ENCODE measurements at regions not wholly inside any gene's neighbourhood (a gene's known extent, or its start where the extent isn't known, plus 50 kb on each side); places are given as distances from the start of the nearest gene placed in this dataset.

DNA sequence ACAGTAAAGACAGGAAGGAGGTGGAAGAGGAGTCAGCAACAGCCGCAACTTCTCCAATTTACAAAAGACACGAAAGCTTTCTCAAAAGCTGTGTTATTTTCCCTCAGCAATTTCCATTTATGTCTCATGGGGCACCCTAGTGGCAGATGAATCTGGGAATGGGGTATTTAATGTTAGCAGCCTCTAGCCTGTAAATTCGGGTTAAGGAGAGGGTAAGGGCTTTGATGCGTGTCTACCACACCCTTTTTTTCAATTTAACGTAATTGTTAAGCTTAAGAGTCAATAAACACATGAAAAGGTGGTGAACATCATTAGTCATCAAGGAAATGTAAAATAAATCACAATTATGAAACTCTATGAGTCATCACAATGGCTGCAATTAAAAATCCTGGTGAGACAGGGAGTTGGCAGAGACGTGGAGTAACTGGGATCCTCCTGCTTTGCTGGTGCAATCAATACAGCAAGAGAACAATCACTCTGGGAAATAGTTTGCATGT, 986.4 kb downstream of the AACS start:
- Histone ChIP-seq H3K4me2 (ENCODE audit: insufficient read depth in 1 of 2, low read depth in 2 of 2, low read length in 2 of 2) (no peak overlapping the region), H2AFZ (ENCODE audit: low read length) (no peak overlapping the region), H3K27me3 (replicated peaks in 1 of 4; ENCODE audit: control insufficient read depth in 3 of 4, extremely low read depth in 1 of 4, insufficient read depth in 3 of 4, low read length in 3 of 4) (no peaks in the 10 kb centered on the region), H2BK15ac (ENCODE audit: low read length) (no peak overlapping the region), H3K4me1 (replicated peaks in 1 of 4; ENCODE audit: control insufficient read depth in 3 of 4, insufficient read depth in 4 of 4, low read length in 3 of 4) (peaks cover 0 to 2% (median 0%) of the 10 kb centered on the region in 4 experiments; a peak in 1 of 7 replicates), H3K14ac (ENCODE audit: insufficient read length) (no peak overlapping the region), H3K79me1 (ENCODE audit: low read depth, low read length) (no peaks in the 10 kb centered on the region), H4K91ac (replicated peaks; ENCODE audit: insufficient read length, low read length) (no peak overlapping the region), H3K18ac (ENCODE audit: extremely low read depth, low read length) (no peak overlapping the region), H3K23me2 (ENCODE audit: low read depth, low read length) (no peaks in the 10 kb centered on the region), H3K27ac (ENCODE audit: low read depth, low read length) (no peak overlapping the region), H4K8ac (ENCODE audit: extremely low read depth, insufficient read depth, low read length) (no peak overlapping the region), H3K4me3 (ENCODE audit: extremely low read depth in 1 of 4, insufficient read depth in 2 of 4, low read depth in 3 of 4, low read length in 4 of 4) (no peak overlapping the region), H3K79me2 (ENCODE audit: control insufficient read depth in 1 of 2, insufficient read depth in 2 of 2, low read length in 2 of 2) (no peaks in the 10 kb centered on the region), H3K56ac (replicated peaks; ENCODE audit: insufficient read length, low read depth, low read length) (no peak overlapping the region), H3K36me3 (ENCODE audit: control insufficient read depth in 2 of 4, insufficient read depth in 4 of 4, low read length in 3 of 4) (no peaks in the 10 kb centered on the region), H3K23ac (ENCODE audit: insufficient read length) (no peak overlapping the region), H4K5ac (ENCODE audit: insufficient read length, low read depth, low read length) (no peak overlapping the region), H2BK20ac (ENCODE audit: low read length) (no peak overlapping the region), H2BK120ac (replicated peaks; ENCODE audit: low read depth, low read length) (no peak overlapping the region), H2BK12ac (ENCODE audit: low read depth, low read length) (no peak overlapping the region), H4K20me1 (replicated peaks in 1 of 2; ENCODE audit: control insufficient read depth in 1 of 2, insufficient read depth in 2 of 2, low read length in 2 of 2) (no peaks in the 10 kb centered on the region), H3K9ac (replicated peaks in 1 of 4; ENCODE audit: extremely low read depth in 1 of 4, low read depth in 3 of 4, low read length in 3 of 4) (no peak overlapping the region), H3K4ac (replicated peaks; ENCODE audit: insufficient read length, low read depth, low read length) (no peak overlapping the region), H3K9me3 (ENCODE audit: insufficient read depth in 2 of 2, low read depth in 1 of 2, low read length in 1 of 2) (no peaks in the 10 kb centered on the region), H2AK5ac (ENCODE audit: low read depth, low read length) (no peak overlapping the region), H2BK5ac (ENCODE audit: low read depth, low read length) (no peak overlapping the region)
- ChIA-PET CTCF (ENCODE audit: partially characterized antibody) (no interaction called here), POLR2A (ENCODE audit: partially characterized antibody) (no interaction called here)
- TF ChIP-seq RAD21 (IDR thresholded peaks at IDR 0.05 in 1 of 2, conservative IDR thresholded peaks at IDR 0.05 in 1 of 2; ENCODE audit: low read depth in 2 of 2, low read length in 2 of 2) (peak; percentile 12 to 32; a peak in 2 of 4 replicates), POLR2AphosphoS5 (IDR thresholded peaks at IDR 0.05; ENCODE audit: low read depth, low read length) (no peak)
- no peak for DNase-seq (ENCODE audit: low read depth in 1 of 2, low spot score in 2 of 2)
- 79% methylated on average over 6 of the region's 6 CpGs; no CpG with 5 or more reads in 1 of the 2 experiments for WGBS, 2 experiments (ENCODE audit: extremely low coverage in 1 of 2, insufficient coverage in 1 of 2, insufficient read length in 1 of 2, insufficient replicate concordance in 2 of 2, low coverage in 1 of 2, low lambda C conversion rate in 2 of 2, missing lambda C conversion rate in 1 of 2)
- no peak for FAIRE-seq
